Fibroblast of pulmonary artery (primary cell): ENCODE measurements at regions not wholly inside any gene's neighbourhood (a gene's known extent, or its start where the extent isn't known, plus 50 kb on each side); places are given as distances from the start of the nearest gene placed in this dataset.

ENCODE experiments used
- DNase-seq: peaks from one replicate; pipeline ENCODE4 v3.0.0-alpha.2; 2010; ENCODE audit warnings: low read depth
- H3K4me3 ChIP-seq: replicated peaks from 2 replicates; pipeline ENCODE4 v1.5.1; 2011; ENCODE audit warnings: low read depth, mild to moderate bottlenecking, control low read depth, low read length, moderate library complexity
- CTCF ChIP-seq: IDR thresholded peaks from 2 replicates; pipeline ENCODE4 v1.5.1; 2011; ENCODE audit warnings: mild to moderate bottlenecking, control low read depth, low read length, inconsistent platforms; ENCODE audit errors: missing control alignments

GRCh38 chr18:38427234-38427633 lies 861.6 kb upstream of the CELF4 start:
- no peak for DNase-seq
- no peak overlapping the region for H3K4me3 ChIP-seq
- no peak for TF ChIP-seq CTCF

GRCh38 chr18:38421872-38422615 lies 856.4 kb upstream of the CELF4 start:
- no peak for TF ChIP-seq CTCF
- H3K4me3 ChIP-seq: no peak overlapping the region
- DNase-seq: no peak

GRCh38 chr18:38421021-38421420 lies 855.4 kb upstream of the CELF4 start:
- no peak for TF ChIP-seq CTCF
- no peak for DNase-seq
- no peak overlapping the region for H3K4me3 ChIP-seq

GRCh38 chr18:38420611-38421010 lies 855.0 kb upstream of the CELF4 start:
- no peak for DNase-seq

GRCh38 chr18:38415811-38416210 lies 850.2 kb upstream of the CELF4 start:
- no peak for DNase-seq
- TF ChIP-seq CTCF: no peak
- H3K4me3 ChIP-seq: no peak overlapping the region

More at GRCh38 chr18:38420611-38421010, 855.0 kb upstream of the CELF4 start:
- no peak overlapping the region for H3K4me3 ChIP-seq
- no peak for TF ChIP-seq CTCF

GRCh38 chr18:38413193-38413592 lies 847.6 kb upstream of the CELF4 start:
- H3K4me3 ChIP-seq: no peak overlapping the region
- DNase-seq: no peak
- no peak for TF ChIP-seq CTCF

GRCh38 chr18:38406607-38407006 lies 841.0 kb upstream of the CELF4 start:
- TF ChIP-seq CTCF: no peak
- no peak for DNase-seq
- H3K4me3 ChIP-seq: no peak overlapping the region
